Stimulated activated CD8-positive, alpha-beta memory T cell treated with anti-CD3 and anti-CD28 coated beads, Interleukin-7, amount 100 ng/mL, for 48 hours (primary cell): ENCODE measurements at regions not wholly inside any gene's neighbourhood (a gene's known extent, or its start where the extent isn't known, plus 50 kb on each side); places are given as distances from the start of the nearest gene placed in this dataset.
"Not testable (repeated sequence)": the region's sequence is repeated elsewhere in the genome, so short reads cannot be mapped to it uniquely, and the experiment has no call there.

Source experiments
- DNase-seq, 2 donors: peaks; one replicate each; pipeline ENCODE4 v3.0.0-alpha.2; 2020; ENCODE audit warnings: low read depth in 1 of 2; ENCODE audit errors: extremely low read depth in 1 of 2

DNA sequence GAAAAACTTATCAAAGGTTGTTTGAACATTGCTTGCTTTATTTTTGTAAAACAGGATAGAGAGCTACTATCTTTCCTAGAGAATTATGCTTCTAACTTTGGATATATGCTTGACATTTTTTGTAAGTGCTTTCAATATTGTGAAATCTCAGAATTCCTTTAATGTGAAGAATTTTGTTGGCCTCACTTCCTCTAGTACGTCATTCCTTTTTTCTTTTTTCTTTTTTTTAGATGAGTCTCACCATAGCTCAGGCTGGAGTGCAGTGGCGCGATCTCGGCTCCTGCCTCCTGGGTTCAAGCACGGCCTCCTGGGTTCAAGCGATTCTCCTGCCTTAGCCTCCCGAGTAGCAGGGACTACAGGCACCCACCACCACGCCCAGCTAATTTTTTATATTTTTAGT, 668.1 kb downstream of the RFPL4B start:
- DNase-seq = no peak

DNA sequence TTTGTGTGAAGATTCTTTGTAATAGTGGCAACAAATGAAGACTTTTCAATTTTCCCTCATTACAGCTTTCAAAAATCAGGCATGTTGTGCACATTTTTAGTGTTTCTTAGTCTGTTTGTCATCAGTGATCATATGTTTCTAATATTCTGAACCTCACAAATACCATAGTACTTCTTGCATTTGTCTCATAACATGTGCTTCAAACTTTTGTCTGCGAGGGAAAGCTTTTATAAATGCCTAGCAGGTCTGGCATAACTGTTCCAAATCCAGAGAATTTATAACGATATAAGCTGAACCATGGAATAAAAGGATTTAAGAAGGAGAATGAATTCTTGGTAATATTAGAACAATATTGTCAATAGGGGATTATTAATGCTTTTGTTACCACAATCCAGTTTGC, 670.2 kb downstream of the RFPL4B start:
- DNase-seq = no peak

DNA sequence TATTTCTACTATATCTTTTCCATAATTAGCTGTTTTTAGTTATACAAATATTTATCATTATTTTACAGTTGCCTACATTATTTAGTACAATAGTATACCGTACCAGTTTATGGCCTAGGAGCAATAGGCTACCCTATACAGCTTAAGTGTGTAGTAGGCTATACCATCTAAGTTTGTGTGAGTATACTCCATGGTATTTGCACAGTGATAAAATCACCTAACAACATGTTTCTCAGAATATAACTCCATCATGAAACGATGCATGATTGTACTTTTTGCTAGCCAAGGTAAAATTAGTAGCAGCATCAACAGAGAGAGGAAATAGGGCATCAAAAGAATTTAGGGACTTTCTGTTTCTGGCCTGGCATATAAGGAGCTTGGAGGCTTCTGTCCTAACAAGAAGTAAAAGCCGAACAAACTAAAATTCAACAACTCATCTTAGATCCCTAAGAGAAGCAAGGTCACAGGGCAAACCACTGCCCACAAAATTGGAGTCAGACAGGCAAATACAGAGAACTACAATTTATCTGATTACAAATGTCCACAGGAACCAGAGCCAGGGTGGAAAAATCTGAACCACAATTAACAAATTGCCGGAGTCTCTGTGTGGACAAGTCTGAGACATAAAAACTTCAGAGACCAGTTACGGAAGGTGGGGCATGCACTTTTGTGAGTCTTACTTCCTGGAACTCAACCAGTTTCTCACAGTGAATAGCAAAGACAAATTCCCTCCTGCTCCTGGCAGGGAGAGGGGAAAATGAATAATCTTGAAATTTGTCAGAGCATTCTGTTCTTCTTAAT, 671.4 kb downstream of the RFPL4B start:
- DNase-seq = no peak

DNA sequence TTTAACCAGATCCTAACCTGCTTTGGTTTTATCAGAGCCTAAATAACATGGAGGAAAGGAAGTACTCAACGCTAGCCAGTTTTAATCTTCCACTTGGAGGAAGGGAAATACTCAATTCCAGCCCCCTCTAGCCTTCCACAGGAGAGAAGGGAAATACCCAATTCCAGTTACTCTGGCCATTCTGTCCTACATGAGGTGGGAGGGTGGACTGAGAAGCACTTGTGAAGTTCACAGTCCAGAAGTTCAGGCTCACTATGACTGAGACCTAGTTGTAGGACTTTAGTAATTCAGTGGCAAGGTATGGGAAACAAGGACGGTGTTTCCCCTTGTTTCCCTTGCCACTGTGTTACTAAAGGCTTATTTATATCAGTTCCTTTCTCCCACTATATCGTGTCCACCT, 672.0 kb downstream of the RFPL4B start:
- no peak for DNase-seq

DNA sequence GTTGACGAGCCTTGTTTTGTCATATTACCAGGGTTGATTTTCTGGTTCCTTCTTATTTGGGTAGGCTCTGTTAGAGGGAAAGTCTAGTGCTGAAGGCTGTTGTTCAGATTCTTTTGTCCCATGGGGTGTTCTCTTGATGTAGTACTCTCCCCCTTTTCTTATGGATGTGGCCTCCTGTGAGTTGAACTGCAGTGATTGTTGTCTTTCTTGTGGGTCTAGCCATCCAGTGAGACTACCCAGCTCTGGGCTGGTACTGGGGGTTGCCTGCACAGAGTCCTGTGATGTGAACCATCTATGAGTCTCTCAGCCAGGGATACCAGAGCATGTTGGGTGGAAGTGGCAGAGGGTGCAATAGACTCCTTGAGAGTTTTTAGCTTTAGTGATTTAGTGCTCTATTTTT, 680.6 kb downstream of the RFPL4B start:
- no peak for DNase-seq

DNA sequence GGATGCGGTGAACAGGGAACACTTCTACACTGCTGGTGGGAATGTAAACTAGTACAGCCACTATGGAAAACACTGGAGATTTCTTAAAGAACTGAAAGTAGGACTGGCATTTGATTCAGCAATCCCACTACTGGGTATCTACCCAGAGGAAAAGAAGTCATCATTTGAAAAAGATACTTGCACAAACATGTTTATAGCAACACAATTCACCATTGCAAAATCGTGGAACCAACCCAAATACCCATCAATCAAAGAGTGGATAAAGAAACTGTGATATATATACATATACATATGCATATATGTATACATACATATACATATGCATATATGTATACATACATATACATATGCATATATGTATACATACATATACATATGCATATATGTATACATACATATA, 682.0 kb downstream of the RFPL4B start:
- not testable (repeated sequence) for DNase-seq

DNA sequence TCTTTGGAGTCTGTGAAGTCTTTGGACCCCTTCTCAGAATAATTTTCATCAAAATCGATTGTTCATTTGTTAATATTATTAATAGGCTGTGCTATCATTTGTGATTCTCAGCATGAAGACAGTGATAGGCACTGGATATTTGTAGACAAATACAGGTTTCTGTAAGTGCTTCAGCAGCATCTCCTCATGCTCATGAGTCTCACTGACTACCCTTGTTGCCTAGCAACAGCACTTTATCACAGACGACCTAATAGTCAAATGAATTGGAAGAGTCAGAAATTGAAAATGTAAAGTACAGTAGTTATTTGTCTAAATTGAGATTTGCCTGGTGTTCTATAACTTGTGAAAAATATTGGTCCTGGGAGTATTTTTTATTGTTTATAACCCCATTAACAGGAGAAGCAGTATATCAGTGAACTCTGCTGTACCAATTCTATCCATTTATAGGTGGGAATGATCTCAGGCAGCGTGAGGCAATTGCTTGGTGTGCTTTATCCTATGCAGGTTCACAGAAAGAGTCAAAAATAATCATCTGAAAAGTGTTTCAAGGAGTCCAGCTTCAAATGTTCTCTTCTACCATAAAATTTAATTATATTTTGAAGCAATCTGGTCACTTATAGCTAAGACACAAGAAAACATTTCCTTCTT, 684.6 kb downstream of the RFPL4B start:
- DNase-seq = no peak

GRCh38 chr6:113039005-113039404, 691.9 kb downstream of the RFPL4B start:
- no peak for DNase-seq

DNA sequence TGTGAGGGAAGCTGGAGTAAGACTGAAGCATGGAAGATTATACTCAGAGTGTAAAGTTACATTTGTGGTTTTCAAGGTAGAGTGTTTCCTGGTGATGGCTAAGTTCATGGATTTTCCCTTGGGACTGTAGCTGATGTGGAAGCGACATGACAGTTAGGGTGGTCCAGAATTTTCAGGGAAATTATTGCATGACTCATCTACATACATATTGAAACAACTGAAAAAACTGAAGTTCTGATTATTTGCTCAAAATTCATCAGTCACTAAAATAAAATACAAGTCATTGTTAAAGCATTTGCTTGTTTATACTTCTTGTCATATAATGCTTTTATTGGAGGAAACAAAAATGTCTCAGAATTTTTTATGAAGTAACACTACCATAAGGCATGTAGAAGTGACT, 700.0 kb downstream of the RFPL4B start:
- DNase-seq = no peak

GRCh38 chr6:113047932-113048331, 700.8 kb downstream of the RFPL4B start:
- DNase-seq = no peak

DNA sequence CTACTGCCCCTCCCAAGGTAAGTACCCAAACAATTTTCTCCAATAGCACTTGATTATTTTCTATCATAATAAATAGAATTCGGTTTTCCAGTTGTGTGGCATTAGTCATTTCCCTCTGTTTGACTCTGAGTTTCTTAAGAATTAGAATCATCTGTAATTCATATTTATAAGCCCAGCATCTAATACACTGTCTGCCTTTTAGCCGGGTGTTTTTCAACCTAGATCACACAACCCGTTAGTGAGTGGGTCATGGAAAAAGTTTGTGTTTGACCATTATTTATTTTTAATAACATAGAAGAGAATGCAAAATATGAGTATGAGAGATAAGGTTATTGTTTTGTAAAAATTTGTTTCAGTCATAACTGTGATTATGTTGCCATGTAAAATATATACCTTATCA, 701.6 kb downstream of the RFPL4B start:
- no peak for DNase-seq

- DNase-seq = no peak
These were observed 702.1 kb downstream of the RFPL4B start for GRCh38 chr6:113049190-113049589.

GRCh38 chr6:113050010-113050858, 703.1 kb downstream of the RFPL4B start:
- DNase-seq = no peak

GRCh38 chr6:113050979-113051378, 703.8 kb downstream of the RFPL4B start:
- no peak for DNase-seq

DNA sequence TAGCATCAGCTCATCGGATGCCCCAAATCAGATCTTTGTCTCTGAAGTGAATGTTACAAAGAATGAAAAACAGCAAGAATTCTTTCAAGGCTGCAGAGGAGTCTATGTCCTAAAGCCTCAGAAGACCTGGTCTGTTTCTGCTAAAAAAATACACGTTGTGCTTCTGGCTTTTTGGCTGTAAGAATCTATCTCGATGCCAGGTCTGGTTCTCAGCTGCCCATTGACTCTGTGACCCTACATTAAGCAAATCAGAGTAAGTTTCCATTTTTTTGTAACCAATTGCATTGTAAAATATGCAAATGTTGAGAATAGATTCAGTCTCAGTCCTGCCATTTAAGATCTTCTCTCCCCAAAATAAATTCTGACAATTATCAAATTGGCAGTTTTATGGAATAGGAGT, 705.4 kb downstream of the RFPL4B start:
- DNase-seq = no peak

DNA sequence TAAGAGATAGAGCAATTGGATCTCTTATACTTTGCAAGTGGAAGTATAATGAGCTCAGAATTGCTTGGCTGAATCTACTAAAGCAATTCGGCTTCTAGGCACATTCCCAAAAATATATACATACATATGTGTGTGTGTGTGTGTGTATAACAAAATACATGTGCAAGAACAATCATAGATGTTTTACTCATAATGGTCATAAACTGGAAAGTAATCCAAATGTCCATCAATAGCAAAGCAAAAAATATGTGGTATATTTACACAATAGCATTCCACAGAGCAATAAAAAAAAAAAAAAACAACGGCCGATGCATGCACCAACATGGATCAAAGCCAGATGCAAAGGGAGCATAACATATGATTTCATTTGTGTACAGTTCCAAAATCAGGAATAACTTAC, 707.9 kb downstream of the RFPL4B start:
- DNase-seq = no peak

- no peak for DNase-seq
These were observed 708.9 kb downstream of the RFPL4B start for GRCh38 chr6:113055998-113056397.

DNA sequence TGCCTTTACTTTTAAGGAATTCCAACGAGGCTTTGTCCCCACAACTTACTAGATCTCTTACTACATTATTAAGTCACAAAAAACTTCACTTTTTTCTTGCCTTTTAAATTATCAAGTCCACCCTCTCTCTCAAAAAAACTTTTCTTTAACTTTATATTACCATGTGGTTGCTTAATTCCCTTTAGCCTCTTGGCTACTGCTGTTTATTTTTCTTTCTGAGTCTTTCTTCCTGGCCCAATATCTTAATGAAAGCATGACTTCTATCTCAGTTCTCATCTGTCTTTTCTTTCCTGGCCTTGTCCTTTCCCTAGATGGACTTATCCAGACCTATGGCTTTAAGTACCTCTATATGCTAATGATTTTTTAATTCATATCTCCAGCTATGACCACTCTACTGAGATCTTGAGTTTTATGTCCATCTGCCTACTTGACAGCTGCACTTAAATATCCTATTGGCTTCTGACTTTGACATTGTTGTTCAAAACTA, 710.5 kb downstream of the RFPL4B start:
- no peak for DNase-seq

GRCh38 chr6:113060664-113061063, 713.5 kb downstream of the RFPL4B start:
- DNase-seq = no peak

GRCh38 chr6:113065611-113066010, 718.5 kb downstream of the RFPL4B start:
- no peak for DNase-seq

DNA sequence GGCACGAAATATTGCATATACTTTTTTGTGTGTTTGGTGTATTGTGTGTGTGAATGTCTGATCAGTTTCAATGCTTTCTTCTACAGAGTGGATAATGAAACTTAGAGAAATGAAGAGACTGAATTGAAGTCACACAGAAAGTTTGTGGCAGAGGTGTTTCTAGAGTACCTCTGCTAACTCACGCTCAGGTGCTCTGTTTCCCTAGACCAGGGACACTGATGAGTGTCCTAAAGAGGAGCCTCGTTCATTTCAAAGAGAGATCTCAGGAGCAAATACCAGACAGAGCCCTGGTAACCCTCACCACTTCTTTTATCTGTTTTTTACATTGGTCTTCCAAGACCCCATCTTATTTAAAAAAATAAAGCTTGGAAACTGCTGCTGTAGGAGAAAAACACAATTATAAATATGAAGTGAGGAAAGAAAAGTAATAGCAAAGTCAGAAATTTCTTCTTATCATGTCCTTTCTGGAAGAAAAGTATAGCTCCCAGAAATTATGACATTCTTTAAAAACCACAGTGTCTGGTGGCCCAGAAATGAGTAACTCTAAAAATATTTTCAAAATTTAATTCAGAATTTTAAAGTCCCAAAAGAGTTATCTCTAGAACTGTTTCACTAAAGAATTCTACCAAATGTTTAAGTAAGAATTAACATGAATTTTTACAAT, 720.6 kb downstream of the RFPL4B start:
- no peak for DNase-seq
